H1 (cell line): ENCODE measurements at regions not wholly inside any gene's neighbourhood (a gene's known extent, or its start where the extent isn't known, plus 50 kb on each side); places are given as distances from the start of the nearest gene placed in this dataset.

Experiments
- CTCF ChIA-PET: fragments of 300-600 bp; sonication (Branson Sonifier 250); formaldehyde crosslinking; loops from one replicate; lab custom pipeline; 2021; ENCODE audit not compliant: partially characterized antibody; lab: Charles Lee
- POLR2A ChIA-PET: fragments of 300-600 bp; sonication (Branson Sonifier 250); formaldehyde crosslinking; loops from one replicate; lab custom pipeline; 2021; ENCODE audit warnings: inconsistent platforms; ENCODE audit not compliant: partially characterized antibody; lab: Charles Lee
- DNase-seq, 2 experiments: peaks; one replicate each; pipeline versions ENCODE4 v3.0.0 to v3.0.0-alpha.2; 2010 to 2022; ENCODE audit warnings: low spot score in 2 of 2, low read depth in 1 of 2, mixed read lengths in 1 of 2
- FAIRE-seq: peaks from 2 replicates; lab custom pipeline; 2011; peaks lifted over from hg19 to GRCh38; lab: Jason Lieb, UNC
- H2AFZ ChIP-seq: 2 replicates; pipeline ENCODE4 v1.8.1; 2012; ENCODE audit warnings: low read length, inconsistent platforms
- H2AK5ac ChIP-seq: 2 replicates; pipeline ENCODE4 v1.6.1; 2013; ENCODE audit warnings: low read depth, low read length
- H2BK120ac ChIP-seq: replicated peaks from 2 replicates; pipeline ENCODE3; 2013; ENCODE audit warnings: low read depth, low read length, inconsistent platforms
- H2BK12ac ChIP-seq: 2 replicates; pipeline ENCODE4 v1.6.1; 2013; ENCODE audit warnings: low read depth, low read length
- H2BK15ac ChIP-seq: 2 replicates; pipeline ENCODE4 v1.6.1; 2013; ENCODE audit warnings: low read length
- H2BK20ac ChIP-seq: 2 replicates; pipeline ENCODE4 v1.6.1; 2013; ENCODE audit warnings: low read length
- H2BK5ac ChIP-seq: 2 replicates; pipeline ENCODE4 v1.6.1; 2013; ENCODE audit warnings: low read depth, low read length
- H3K14ac ChIP-seq: 2 replicates; pipeline ENCODE4 v1.6.1; 2013; ENCODE audit warnings: inconsistent platforms; ENCODE audit not compliant: insufficient read length
- H3K18ac ChIP-seq: 2 replicates; pipeline ENCODE4 v1.6.1; 2013; ENCODE audit warnings: low read length; ENCODE audit errors: extremely low read depth
- H3K23ac ChIP-seq: 2 replicates; pipeline ENCODE4 v1.6.1; 2013; ENCODE audit warnings: inconsistent platforms; ENCODE audit not compliant: insufficient read length
- H3K23me2 ChIP-seq: 2 replicates; pipeline ENCODE4 v1.6.1; 2013; ENCODE audit warnings: low read depth, low read length
- H3K27ac ChIP-seq: 2 replicates; pipeline ENCODE4 v1.6.1; 2011; ENCODE audit warnings: low read depth, low read length, inconsistent platforms
- H3K27me3 ChIP-seq, 4 experiments: replicated peaks in 1 of 4; 1 replicate in 1 of 4; 2 replicates in 3 of 4; pipeline versions ENCODE4 v1.6.1 to v1.8.1; 2011 to 2013; ENCODE audit warnings: low read length in 3 of 4, mild to moderate bottlenecking in 3 of 4, inconsistent platforms in 2 of 4, mixed read lengths in 2 of 4, moderate library complexity in 1 of 4; ENCODE audit not compliant: control insufficient read depth in 3 of 4, insufficient read depth in 3 of 4; ENCODE audit errors: extremely low read depth in 1 of 4
- H3K36me3 ChIP-seq, 4 experiments: 2 replicates each; pipeline versions ENCODE4 v1.6.1 to v1.8.1; 2011 to 2013; ENCODE audit warnings: mild to moderate bottlenecking in 4 of 4, low read length in 3 of 4, moderate library complexity in 2 of 4, control low read depth in 1 of 4, inconsistent platforms in 1 of 4; ENCODE audit not compliant: insufficient read depth in 4 of 4, control insufficient read depth in 2 of 4
- H3K4ac ChIP-seq: replicated peaks from 2 replicates; pipeline ENCODE3; 2013; ENCODE audit warnings: low read length, low read depth, mixed read lengths, inconsistent platforms; ENCODE audit not compliant: insufficient read length
- H3K4me1 ChIP-seq, 4 experiments: replicated peaks in 1 of 4; 1 replicate in 1 of 4; 2 replicates in 3 of 4; pipeline versions ENCODE4 v1.6.1 to v1.8.1; 2011 to 2013; ENCODE audit warnings: low read length in 3 of 4, inconsistent platforms in 2 of 4, mixed read lengths in 1 of 4; ENCODE audit not compliant: insufficient read depth in 4 of 4, control insufficient read depth in 3 of 4
- H3K4me2 ChIP-seq, 2 experiments: 2 replicates each; pipeline versions ENCODE4 v1.6.1 to v1.8.1; 2011 to 2013; ENCODE audit warnings: low read depth in 2 of 2, low read length in 2 of 2, control low read depth in 1 of 2, inconsistent platforms in 1 of 2, mild to moderate bottlenecking in 1 of 2; ENCODE audit not compliant: insufficient read depth in 1 of 2
- H3K4me3 ChIP-seq, 4 experiments: fragments of 200-600, 300-600 bp in 1 of 4; sonication (generic), shearing (Covaris generic), sonication (Bioruptor Twin) in 1 of 4; 2 replicates each; pipeline versions ENCODE4 v1.5.1 to v1.8.1; 2011 to 2016; ENCODE audit warnings: low read length in 4 of 4, low read depth in 3 of 4, control low read depth in 2 of 4, inconsistent platforms in 2 of 4, mild to moderate bottlenecking in 2 of 4, mixed read lengths in 1 of 4, moderate library complexity in 1 of 4; ENCODE audit not compliant: insufficient read depth in 2 of 4; ENCODE audit errors: extremely low read depth in 1 of 4
- H3K56ac ChIP-seq: replicated peaks from 2 replicates; pipeline ENCODE3; 2013; ENCODE audit warnings: low read depth, mild to moderate bottlenecking, mixed read lengths, low read length, inconsistent platforms; ENCODE audit not compliant: insufficient read length
- H3K79me1 ChIP-seq: 2 replicates; pipeline ENCODE4 v1.6.1; 2013; ENCODE audit warnings: low read depth, low read length, control low read depth
- H3K79me2 ChIP-seq, 2 experiments: 2 replicates each; pipeline versions ENCODE4 v1.6.1 to v1.8.1; 2012 to 2013; ENCODE audit warnings: low read length in 2 of 2, mild to moderate bottlenecking in 2 of 2, inconsistent platforms in 1 of 2; ENCODE audit not compliant: insufficient read depth in 2 of 2, control insufficient read depth in 1 of 2
- H3K9ac ChIP-seq, 4 experiments: replicated peaks in 1 of 4; 1 replicate in 1 of 4; 2 replicates in 3 of 4; pipeline versions ENCODE4 v1.6.1 to v1.8.1; 2011 to 2013; ENCODE audit warnings: low read depth in 3 of 4, low read length in 3 of 4, control low read depth in 2 of 4, mild to moderate bottlenecking in 2 of 4, moderate library complexity in 2 of 4, inconsistent platforms in 1 of 4; ENCODE audit errors: extremely low read depth in 1 of 4
- H3K9me3 ChIP-seq, 2 experiments: 2 replicates each; pipeline versions ENCODE4 v1.6.1 to v1.8.1; 2012 to 2013; ENCODE audit warnings: mild to moderate bottlenecking in 2 of 2, moderate library complexity in 2 of 2, control low read depth in 1 of 2, inconsistent platforms in 1 of 2, low read depth in 1 of 2, low read length in 1 of 2, mixed read lengths in 1 of 2; ENCODE audit not compliant: insufficient read depth in 2 of 2
- H4K20me1 ChIP-seq, 2 experiments: replicated peaks in 1 of 2; 2 replicates each; pipeline versions ENCODE3 to v1.8.1; 2011 to 2013; ENCODE audit warnings: inconsistent platforms in 2 of 2, low read length in 2 of 2, mild to moderate bottlenecking in 1 of 2; ENCODE audit not compliant: insufficient read depth in 2 of 2, control insufficient read depth in 1 of 2
- H4K5ac ChIP-seq: 2 replicates; pipeline ENCODE4 v1.6.1; 2013; ENCODE audit warnings: low read length, low read depth, mixed read lengths, inconsistent platforms; ENCODE audit not compliant: insufficient read length
- H4K8ac ChIP-seq: 2 replicates; pipeline ENCODE4 v1.8.0; 2013; ENCODE audit warnings: mild to moderate bottlenecking, moderate library complexity, low read length, inconsistent platforms; ENCODE audit not compliant: insufficient read depth; ENCODE audit errors: extremely low read depth
- H4K91ac ChIP-seq: replicated peaks from 2 replicates; pipeline ENCODE3; 2013; ENCODE audit warnings: low read length, mixed read lengths, inconsistent platforms; ENCODE audit not compliant: insufficient read length
- RNF2 ChIP-seq: fragments of 200-900, 300-1000 bp; sonication (generic); IDR thresholded peaks from 2 replicates; pipeline ENCODE4 v1.7.1; 2016; ENCODE audit warnings: borderline replicate concordance, low read depth, mild to moderate bottlenecking, antibody characterized with exemption, low read length; ENCODE audit not compliant: poor library complexity, severe bottlenecking; ENCODE audit errors: missing control alignments
- TAF1 ChIP-seq: IDR thresholded peaks from 2 replicates; pipeline ENCODE4 v1.6.1; 2011; ENCODE audit warnings: mild to moderate bottlenecking, low read depth, low read length
- WGBS, 2 experiments: shearing (Covaris generic) in 1 of 2; methylation state at CpG; one replicate each; pipeline versions ENCODE4 v1.1.6 to v1.1.7; 2013 to 2015; ENCODE audit warnings: low lambda C conversion rate in 2 of 2, mixed read lengths in 2 of 2, inconsistent platforms in 1 of 2, low coverage in 1 of 2, missing lambda C conversion rate in 1 of 2; ENCODE audit not compliant: insufficient replicate concordance in 2 of 2, insufficient coverage in 1 of 2, insufficient read length in 1 of 2; ENCODE audit errors: extremely low coverage in 1 of 2, missing lambda C conversion rate in 1 of 2; 5-methylcytosine and 5-hydroxymethylcytosine counted together

- H2AK5ac ChIP-seq: no peak overlapping the region
- ChIA-PET CTCF (interaction anchor here (0.6 kb wide), 1 partner anchor 425 kb away, joined by 3 read pairs; no protein-coding TSS in a partner anchor), POLR2A (no interaction called here)
- no peak overlapping the region for H3K4me2 ChIP-seq
- no peak overlapping the region for H2BK15ac ChIP-seq
- no peak overlapping the region for H4K8ac ChIP-seq
- DNase-seq (no peak), FAIRE-seq (no peak)
- H2BK12ac ChIP-seq: no peak overlapping the region
- H2AFZ ChIP-seq: no peak overlapping the region
- no peak overlapping the region for H3K4me3 ChIP-seq
- H3K79me2 ChIP-seq: no peaks in the 10 kb centered on the region
- H4K91ac ChIP-seq: no peak overlapping the region
- H3K79me1 ChIP-seq: no peaks in the 10 kb centered on the region
- H3K4me1 ChIP-seq: no peaks in the 10 kb centered on the region
- no peaks in the 10 kb centered on the region for H3K9me3 ChIP-seq
- H2BK120ac ChIP-seq: no peak overlapping the region
- H3K27me3 ChIP-seq: no peaks in the 10 kb centered on the region
- 91% methylated on average over 2 of the region's 2 CpGs; no CpG with 5 or more reads in 1 of the 2 experiments for WGBS, 2 experiments
- no peak overlapping the region for H2BK5ac ChIP-seq
- no peak overlapping the region for H3K18ac ChIP-seq
- H2BK20ac ChIP-seq: no peak overlapping the region
- H3K23me2 ChIP-seq: no peaks in the 10 kb centered on the region
- no peak overlapping the region for H3K27ac ChIP-seq
- no peak overlapping the region for H4K5ac ChIP-seq
- H3K56ac ChIP-seq: no peak overlapping the region
- H3K23ac ChIP-seq: no peak overlapping the region
- H3K4ac ChIP-seq: no peak overlapping the region
- no peaks in the 10 kb centered on the region for H3K36me3 ChIP-seq
- no peak for TF ChIP-seq RNF2
- TF ChIP-seq TAF1: no peak
- TF ChIP-seq, all 59 proteins: peak for 0
- Histone ChIP-seq H4K20me1 (no peaks in the 10 kb centered on the region), H3K9ac (no peak overlapping the region), H3K14ac (no peak overlapping the region)
Observed at GRCh38 chr2:138336146-138336545, 165.4 kb upstream of the SPOPL start.
